ENCODE measurements at regions not wholly inside any gene's neighbourhood (a gene's known extent, or its start where the extent isn't known, plus 50 kb on each side); places are given as distances from the start of the nearest gene placed in this dataset.

- H3K4me1 ChIP-seq (ENCODE audit: control insufficient read depth, insufficient read depth, low read length) = no peaks in the 10 kb centered on the region; the same call in 1 of the 2 replicates
- H3K27me3 ChIP-seq (ENCODE audit: control insufficient read depth, insufficient read depth, low read length) = no peaks in the 10 kb centered on the region
- H3K9ac ChIP-seq (ENCODE audit: low read length) = no peak overlapping the region
- no peaks in the 10 kb centered on the region for H3K36me3 ChIP-seq (ENCODE audit: control insufficient read depth, insufficient read depth, low read length)
- no peak overlapping the region for H3K4me3 ChIP-seq (ENCODE audit: low read depth, low read length)
- no peak overlapping the region for H3K27ac ChIP-seq (ENCODE audit: low read depth, low read length)
- no peaks in the 10 kb centered on the region for H3K9me3 ChIP-seq (ENCODE audit: control insufficient read depth, insufficient read depth, low read depth, low read length)
Observed at GRCh38 chr5:56522960-56523359, 289.8 kb upstream of the ANKRD55 start.

- Histone ChIP-seq H3K9ac (ENCODE audit: low read length) (no peak overlapping the region), H3K9me3 (ENCODE audit: control insufficient read depth, insufficient read depth, low read depth, low read length) (no peaks in the 10 kb centered on the region), H3K4me3 (ENCODE audit: low read depth, low read length) (no peak overlapping the region), H3K27me3 (ENCODE audit: control insufficient read depth, insufficient read depth, low read length) (no peaks in the 10 kb centered on the region), H3K27ac (ENCODE audit: low read depth, low read length) (no peak overlapping the region), H3K4me1 (ENCODE audit: control insufficient read depth, insufficient read depth, low read length) (no peaks in the 10 kb centered on the region; the same call in 1 of the 2 replicates), H3K36me3 (ENCODE audit: control insufficient read depth, insufficient read depth, low read length) (no peaks in the 10 kb centered on the region)
Observed at GRCh38 chr5:56522169-56522568, 289.0 kb upstream of the ANKRD55 start.

- Histone ChIP-seq H3K9ac (ENCODE audit: low read length) (no peak overlapping the region), H3K9me3 (ENCODE audit: control insufficient read depth, insufficient read depth, low read depth, low read length) (no peaks in the 10 kb centered on the region), H3K27me3 (ENCODE audit: control insufficient read depth, insufficient read depth, low read length) (no peaks in the 10 kb centered on the region), H3K4me3 (ENCODE audit: low read depth, low read length) (no peak overlapping the region), H3K36me3 (ENCODE audit: control insufficient read depth, insufficient read depth, low read length) (no peaks in the 10 kb centered on the region), H3K27ac (ENCODE audit: low read depth, low read length) (no peak overlapping the region), H3K4me1 (ENCODE audit: control insufficient read depth, insufficient read depth, low read length) (no peaks in the 10 kb centered on the region; the same call in 1 of the 2 replicates)
Observed at GRCh38 chr5:56520986-56521730, 288.0 kb upstream of the ANKRD55 start.

- Histone ChIP-seq H3K27me3 (ENCODE audit: control insufficient read depth, insufficient read depth, low read length) (no peaks in the 10 kb centered on the region), H3K36me3 (ENCODE audit: control insufficient read depth, insufficient read depth, low read length) (no peaks in the 10 kb centered on the region), H3K4me1 (ENCODE audit: control insufficient read depth, insufficient read depth, low read length) (peaks cover 11% of the 10 kb centered on the region; the same call in 1 of the 2 replicates), H3K4me3 (ENCODE audit: low read depth, low read length) (no peak overlapping the region), H3K9me3 (ENCODE audit: control insufficient read depth, insufficient read depth, low read depth, low read length) (no peaks in the 10 kb centered on the region), H3K27ac (ENCODE audit: low read depth, low read length) (no peak overlapping the region), H3K9ac (ENCODE audit: low read length) (no peak overlapping the region)
Observed at GRCh38 chr5:56518820-56519219, 285.7 kb upstream of the ANKRD55 start.

- H3K36me3 ChIP-seq (ENCODE audit: control insufficient read depth, insufficient read depth, low read length) = no peaks in the 10 kb centered on the region
- H3K4me3 ChIP-seq (ENCODE audit: low read depth, low read length) = no peak overlapping the region
- no peaks in the 10 kb centered on the region for H3K9me3 ChIP-seq (ENCODE audit: control insufficient read depth, insufficient read depth, low read depth, low read length)
- H3K27me3 ChIP-seq (ENCODE audit: control insufficient read depth, insufficient read depth, low read length) = no peaks in the 10 kb centered on the region
- H3K27ac ChIP-seq (ENCODE audit: low read depth, low read length) = no peak overlapping the region
- H3K4me1 ChIP-seq (ENCODE audit: control insufficient read depth, insufficient read depth, low read length) = peaks cover 11% of the 10 kb centered on the region; the same call in 1 of the 2 replicates
- H3K9ac ChIP-seq (ENCODE audit: low read length) = no peak overlapping the region
Observed at GRCh38 chr5:56517011-56517416, 283.9 kb upstream of the ANKRD55 start.

- Histone ChIP-seq H3K27ac (ENCODE audit: low read depth, low read length) (no peak overlapping the region), H3K4me1 (ENCODE audit: control insufficient read depth, insufficient read depth, low read length) (peaks cover 11% of the 10 kb centered on the region; the same call in 1 of the 2 replicates)
Observed at GRCh38 chr5:56516441-56516840, 283.3 kb upstream of the ANKRD55 start.

GRCh38 chr5:56516035-56516434, 282.9 kb upstream of the ANKRD55 start:
- no peaks in the 10 kb centered on the region for H3K9me3 ChIP-seq (ENCODE audit: control insufficient read depth, insufficient read depth, low read depth, low read length)
- no peaks in the 10 kb centered on the region for H3K36me3 ChIP-seq (ENCODE audit: control insufficient read depth, insufficient read depth, low read length)
- no peak overlapping the region for H3K27ac ChIP-seq (ENCODE audit: low read depth, low read length)
- H3K4me1 ChIP-seq (ENCODE audit: control insufficient read depth, insufficient read depth, low read length) = peaks cover 11% of the 10 kb centered on the region; the same call in 1 of the 2 replicates
- no peak overlapping the region for H3K9ac ChIP-seq (ENCODE audit: low read length)
- H3K4me3 ChIP-seq (ENCODE audit: low read depth, low read length) = no peak overlapping the region
- H3K27me3 ChIP-seq (ENCODE audit: control insufficient read depth, insufficient read depth, low read length) = no peaks in the 10 kb centered on the region

More at GRCh38 chr5:56516441-56516840, 283.3 kb upstream of the ANKRD55 start:
- no peak overlapping the region for H3K4me3 ChIP-seq (ENCODE audit: low read depth, low read length)
- H3K36me3 ChIP-seq (ENCODE audit: control insufficient read depth, insufficient read depth, low read length) = no peaks in the 10 kb centered on the region
- no peaks in the 10 kb centered on the region for H3K9me3 ChIP-seq (ENCODE audit: control insufficient read depth, insufficient read depth, low read depth, low read length)
- no peak overlapping the region for H3K9ac ChIP-seq (ENCODE audit: low read length)
- no peaks in the 10 kb centered on the region for H3K27me3 ChIP-seq (ENCODE audit: control insufficient read depth, insufficient read depth, low read length)

GRCh38 chr5:56515011-56515410, 281.9 kb upstream of the ANKRD55 start:
- Histone ChIP-seq H3K36me3 (ENCODE audit: control insufficient read depth, insufficient read depth, low read length) (no peaks in the 10 kb centered on the region), H3K27ac (ENCODE audit: low read depth, low read length) (no peak overlapping the region), H3K4me3 (ENCODE audit: low read depth, low read length) (no peak overlapping the region), H3K4me1 (ENCODE audit: control insufficient read depth, insufficient read depth, low read length) (peaks cover 13% of the 10 kb centered on the region; the same call in 1 of the 2 replicates), H3K27me3 (ENCODE audit: control insufficient read depth, insufficient read depth, low read length) (no peaks in the 10 kb centered on the region), H3K9ac (ENCODE audit: low read length) (no peak overlapping the region), H3K9me3 (ENCODE audit: control insufficient read depth, insufficient read depth, low read depth, low read length) (no peaks in the 10 kb centered on the region)

GRCh38 chr5:56514245-56514644, 281.1 kb upstream of the ANKRD55 start:
- Histone ChIP-seq H3K27me3 (ENCODE audit: control insufficient read depth, insufficient read depth, low read length) (no peaks in the 10 kb centered on the region), H3K27ac (ENCODE audit: low read depth, low read length) (no peak overlapping the region), H3K9me3 (ENCODE audit: control insufficient read depth, insufficient read depth, low read depth, low read length) (no peaks in the 10 kb centered on the region), H3K4me3 (ENCODE audit: low read depth, low read length) (no peak overlapping the region), H3K36me3 (ENCODE audit: control insufficient read depth, insufficient read depth, low read length) (no peaks in the 10 kb centered on the region), H3K4me1 (ENCODE audit: control insufficient read depth, insufficient read depth, low read length) (peaks cover 20% of the 10 kb centered on the region; the same call in 1 of the 2 replicates), H3K9ac (ENCODE audit: low read length) (no peak overlapping the region)

GRCh38 chr5:56513141-56513540, 280.0 kb upstream of the ANKRD55 start:
- Histone ChIP-seq H3K36me3 (ENCODE audit: control insufficient read depth, insufficient read depth, low read length) (no peaks in the 10 kb centered on the region), H3K9me3 (ENCODE audit: control insufficient read depth, insufficient read depth, low read depth, low read length) (no peaks in the 10 kb centered on the region), H3K9ac (ENCODE audit: low read length) (no peak overlapping the region), H3K27ac (ENCODE audit: low read depth, low read length) (no peak overlapping the region), H3K4me1 (ENCODE audit: control insufficient read depth, insufficient read depth, low read length) (peaks cover 23% of the 10 kb centered on the region; the same call in 1 of the 2 replicates), H3K27me3 (ENCODE audit: control insufficient read depth, insufficient read depth, low read length) (no peaks in the 10 kb centered on the region), H3K4me3 (ENCODE audit: low read depth, low read length) (no peak overlapping the region)

GRCh38 chr5:56512313-56512996, 279.3 kb upstream of the ANKRD55 start:
- no peaks in the 10 kb centered on the region for H3K9me3 ChIP-seq (ENCODE audit: control insufficient read depth, insufficient read depth, low read depth, low read length)
- no peak overlapping the region for H3K9ac ChIP-seq (ENCODE audit: low read length)
- H3K27me3 ChIP-seq (ENCODE audit: control insufficient read depth, insufficient read depth, low read length) = no peaks in the 10 kb centered on the region
- H3K4me3 ChIP-seq (ENCODE audit: low read depth, low read length) = no peak overlapping the region
- no peak overlapping the region for H3K27ac ChIP-seq (ENCODE audit: low read depth, low read length)
- no peaks in the 10 kb centered on the region for H3K36me3 ChIP-seq (ENCODE audit: control insufficient read depth, insufficient read depth, low read length)
- peaks cover 23% of the 10 kb centered on the region; the same call in 1 of the 2 replicates for H3K4me1 ChIP-seq (ENCODE audit: control insufficient read depth, insufficient read depth, low read length)
